Stimulated activated CD4-positive, alpha-beta T cell treated with anti-CD3 and anti-CD28 coated beads, Interleukin-1b, Interleukin-23, amount 100 ng/mL, for 1 hour (primary cell): ENCODE measurements at regions not wholly inside any gene's neighbourhood (a gene's known extent, or its start where the extent isn't known, plus 50 kb on each side); places are given as distances from the start of the nearest gene placed in this dataset.
"Not testable (repeated sequence)": the region's sequence is repeated elsewhere in the genome, so short reads cannot be mapped to it uniquely, and the experiment has no call there.

Experiments
- DNase-seq, 2 donors: peaks; one replicate each; pipeline ENCODE4 v3.0.0-alpha.2; 2020; ENCODE audit warnings: low read depth in 2 of 2

DNA sequence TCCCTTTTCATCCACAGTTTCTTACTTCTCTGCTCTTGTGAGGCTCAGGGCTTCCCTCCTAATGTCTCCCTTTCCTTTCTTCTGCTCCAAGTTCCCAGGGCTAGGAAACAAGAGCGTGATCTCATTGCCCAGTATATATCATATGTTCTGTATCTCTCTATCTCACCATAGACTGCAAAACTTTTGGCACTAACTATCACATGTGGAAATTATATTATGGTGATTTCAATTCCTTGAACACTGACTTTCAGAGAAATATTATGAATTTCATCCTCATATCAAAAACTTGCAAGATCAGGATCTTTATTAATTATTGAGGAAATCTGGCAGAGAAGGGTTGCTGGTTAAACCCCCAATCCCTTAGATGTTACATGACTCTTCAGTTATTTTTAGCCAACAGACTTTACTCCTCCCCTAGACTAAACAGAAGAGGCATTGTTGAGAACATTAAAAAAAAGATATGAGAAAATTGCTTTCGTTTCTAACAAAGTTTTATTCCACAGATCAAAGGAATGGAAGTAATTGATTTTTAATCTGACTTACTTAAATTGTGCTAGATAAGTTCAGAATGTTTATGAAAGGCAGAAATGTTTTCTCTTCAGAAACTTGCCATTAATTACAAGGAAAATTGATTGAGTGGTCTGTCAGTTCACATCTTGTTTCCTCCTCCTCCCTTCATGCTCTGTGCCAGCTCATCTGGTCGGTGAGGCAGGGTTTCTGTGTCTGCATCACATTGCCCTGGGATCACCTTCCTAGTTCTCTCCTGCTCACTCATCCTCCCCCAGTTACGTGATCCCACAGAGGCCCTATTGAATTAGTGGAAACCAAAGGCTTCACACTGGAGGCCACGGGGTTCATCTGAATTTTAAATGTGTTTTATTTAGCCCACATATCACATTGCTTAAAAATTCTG lies 378.5 kb downstream of the LMO7 start:
- DNase-seq = no peak

DNA sequence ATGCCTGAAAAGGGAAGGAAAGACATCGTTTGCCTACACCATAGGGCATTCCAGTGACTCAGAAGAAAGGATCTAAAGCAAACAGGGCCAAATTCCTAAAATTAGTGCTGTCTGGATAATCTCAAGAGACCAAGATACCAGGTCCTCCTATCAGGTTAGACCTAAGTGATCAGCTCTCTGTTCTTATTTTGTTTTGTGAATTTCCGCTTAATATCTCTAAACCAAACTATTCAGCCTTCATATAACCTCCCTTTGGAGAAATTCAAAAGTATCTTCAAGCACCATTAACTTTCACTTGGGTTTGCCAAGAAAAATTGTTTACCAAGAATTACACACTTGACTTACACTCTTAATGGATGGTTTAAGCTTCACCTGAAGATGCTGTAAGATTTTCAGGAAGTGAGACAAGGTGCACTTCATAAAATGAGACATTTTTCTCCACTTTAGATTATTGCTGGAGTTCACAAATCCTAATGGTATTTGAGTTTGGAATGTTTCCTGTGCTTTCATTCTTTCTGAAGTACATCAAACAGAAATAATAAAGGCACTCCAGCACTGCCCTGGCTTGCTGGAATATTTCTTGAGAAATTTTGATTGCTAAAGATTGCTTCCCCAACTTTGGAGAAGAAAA lies 376.1 kb downstream of the LMO7 start:
- DNase-seq = no peak

DNA sequence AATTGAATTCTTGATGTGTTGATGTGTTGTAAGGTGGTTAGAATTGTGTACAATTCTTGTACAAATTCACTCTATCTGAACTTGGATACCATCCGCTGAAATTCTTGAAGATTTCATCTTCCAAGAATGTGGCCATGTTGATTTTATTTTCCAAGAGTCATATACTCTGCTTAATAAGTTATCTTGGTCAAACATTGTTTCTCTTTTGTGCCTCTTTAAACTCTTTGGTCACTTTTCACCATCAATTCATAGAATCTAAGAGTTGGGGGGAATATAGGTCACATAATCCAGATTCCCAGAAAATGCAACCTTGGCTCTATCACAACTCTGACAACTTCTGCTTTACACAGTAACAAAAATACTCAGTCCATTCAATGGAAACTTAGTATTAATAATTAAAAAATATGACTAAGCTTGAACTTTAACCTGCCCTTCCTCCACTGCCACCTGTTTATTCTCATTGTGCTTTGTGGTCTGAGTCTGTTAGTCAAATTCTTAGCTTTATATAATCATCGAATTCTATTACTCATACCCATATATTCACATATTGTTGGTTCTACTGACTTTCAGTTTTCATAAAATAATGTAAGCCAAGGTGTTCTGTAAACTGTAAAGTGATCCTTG lies 373.2 kb downstream of the LMO7 start:
- no peak for DNase-seq

DNA sequence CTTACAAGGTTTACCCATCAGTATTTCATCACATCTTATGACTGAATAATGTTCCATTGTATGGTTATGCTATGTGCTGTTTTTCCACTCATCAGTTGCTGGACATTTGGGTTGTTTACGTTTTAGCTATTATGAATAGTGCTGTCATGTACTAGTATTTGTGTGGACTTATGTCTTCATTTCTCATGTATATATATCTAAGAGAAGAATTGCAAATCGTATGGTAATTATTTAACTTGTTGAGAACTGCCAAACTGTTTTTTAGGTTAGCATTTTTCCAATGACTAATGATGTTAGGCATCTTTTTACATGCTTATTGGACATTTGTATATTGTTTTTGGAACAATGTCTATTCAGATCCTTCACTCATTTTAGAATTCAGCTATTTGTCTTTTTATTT lies 368.3 kb downstream of the LMO7 start:
- DNase-seq = no peak

DNA sequence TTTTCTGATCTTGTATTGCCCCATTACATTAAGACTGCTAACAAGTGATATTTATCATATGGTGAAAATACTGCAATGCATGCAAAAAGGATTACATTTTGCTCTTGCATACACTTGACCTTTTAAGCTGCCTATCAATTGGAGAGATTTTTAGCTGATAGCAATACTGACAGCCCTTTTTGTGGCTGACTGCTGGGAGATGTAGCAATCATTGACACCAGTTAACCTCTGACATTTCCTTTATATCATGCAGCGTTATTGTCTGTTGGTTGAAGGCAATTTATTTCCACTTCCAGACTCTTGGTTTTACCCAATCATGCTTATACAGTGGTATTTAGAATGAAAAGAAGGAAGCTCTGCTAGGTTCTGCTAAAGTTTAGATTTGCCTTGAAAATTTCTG lies 364.0 kb downstream of the LMO7 start:
- DNase-seq = no peak

DNA sequence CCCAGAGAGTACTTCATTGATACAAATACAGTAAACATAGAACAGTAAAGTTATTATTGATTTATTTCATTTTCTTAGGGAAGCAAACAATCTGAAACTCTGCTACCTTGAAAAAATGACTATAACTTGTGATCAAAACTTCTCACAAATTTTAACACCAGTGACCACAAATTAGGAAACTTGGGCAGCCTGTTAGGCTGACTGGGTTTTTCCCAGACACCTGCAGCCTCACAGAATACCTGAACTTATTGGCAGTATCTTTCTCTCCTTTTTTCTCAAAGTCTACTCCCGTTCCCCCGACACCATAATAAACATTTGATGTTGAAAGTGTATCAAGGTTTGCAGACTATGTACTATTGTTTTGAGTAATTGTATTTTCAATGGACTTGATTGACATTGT lies 360.5 kb downstream of the LMO7 start:
- DNase-seq = no peak

DNA sequence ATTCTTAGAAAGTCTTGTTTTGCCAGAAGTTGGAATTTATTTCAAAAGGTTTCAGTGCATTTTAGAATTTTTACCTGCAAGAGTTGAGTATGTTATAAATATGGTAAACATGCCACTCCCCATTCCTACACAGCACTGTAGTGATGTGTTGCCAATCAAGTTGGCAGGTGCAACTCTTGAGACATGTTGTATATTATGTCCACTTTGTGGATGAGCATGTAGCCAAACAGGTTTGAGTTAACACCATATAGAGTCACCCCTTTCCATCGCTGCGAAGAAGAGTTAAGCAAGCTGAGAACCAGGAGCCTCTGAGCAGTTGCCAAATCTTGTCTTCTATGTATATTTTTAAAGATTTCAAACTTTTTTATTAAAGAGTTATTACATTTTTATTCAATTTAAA lies 359.8 kb downstream of the LMO7 start:
- no peak for DNase-seq

DNA sequence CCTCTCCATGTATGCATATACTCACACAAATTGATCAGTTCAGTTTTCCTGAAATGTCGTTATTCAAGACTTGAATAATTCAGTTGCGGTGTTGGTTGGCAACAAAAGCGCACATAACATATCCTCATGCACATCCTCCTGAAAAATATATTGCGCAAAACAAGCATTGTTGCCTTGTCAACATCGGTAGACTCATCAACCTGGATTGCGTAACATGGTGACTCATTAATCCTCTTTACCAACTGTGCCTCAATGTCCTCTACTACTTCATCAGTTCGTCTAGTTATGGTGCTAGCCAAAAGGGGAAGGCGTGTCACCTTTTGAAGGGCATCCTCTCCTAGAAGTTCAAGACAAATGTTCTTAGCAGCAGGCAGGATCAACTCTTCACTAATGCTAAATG lies 357.7 kb downstream of the LMO7 start:
- DNase-seq = no peak

DNA sequence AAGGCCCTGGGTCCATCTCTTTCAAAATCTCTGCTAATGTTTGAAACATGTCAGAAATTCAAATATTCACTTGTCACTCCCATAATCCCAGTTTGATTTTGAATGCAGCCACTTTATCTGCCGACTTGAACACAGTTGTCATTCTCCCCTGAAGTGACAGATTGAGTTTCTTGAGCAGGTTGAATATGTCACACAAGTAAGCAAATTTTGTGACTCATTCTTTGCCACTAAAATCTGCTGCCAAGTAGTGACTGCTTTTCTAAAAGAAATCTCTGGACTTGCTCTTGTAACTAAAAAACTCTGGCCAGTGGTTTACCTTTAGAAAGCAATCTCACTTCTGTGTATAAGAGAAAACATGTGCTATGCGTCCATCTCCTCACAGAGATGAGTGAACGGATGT lies 357.1 kb downstream of the LMO7 start:
- DNase-seq = no peak

DNA sequence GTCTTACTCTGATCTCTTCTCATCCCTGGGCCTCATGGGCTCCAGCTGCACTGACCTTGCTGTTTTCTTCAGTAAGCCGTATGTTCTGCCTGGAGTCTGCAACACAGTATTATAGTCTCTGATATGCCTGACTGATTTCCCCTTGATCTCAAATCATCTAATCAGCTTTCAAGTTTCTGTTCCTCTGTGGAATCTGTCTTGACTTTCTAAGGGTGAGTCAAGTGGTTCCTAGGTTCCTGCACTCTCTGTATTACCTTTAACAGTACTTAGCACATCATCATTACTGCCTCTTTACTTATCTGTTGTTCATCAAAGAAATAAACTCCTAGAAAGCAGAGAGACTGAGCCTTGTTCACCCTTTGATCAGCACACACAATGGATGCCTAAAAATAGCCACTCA lies 350.7 kb downstream of the LMO7 start:
- DNase-seq = no peak

DNA sequence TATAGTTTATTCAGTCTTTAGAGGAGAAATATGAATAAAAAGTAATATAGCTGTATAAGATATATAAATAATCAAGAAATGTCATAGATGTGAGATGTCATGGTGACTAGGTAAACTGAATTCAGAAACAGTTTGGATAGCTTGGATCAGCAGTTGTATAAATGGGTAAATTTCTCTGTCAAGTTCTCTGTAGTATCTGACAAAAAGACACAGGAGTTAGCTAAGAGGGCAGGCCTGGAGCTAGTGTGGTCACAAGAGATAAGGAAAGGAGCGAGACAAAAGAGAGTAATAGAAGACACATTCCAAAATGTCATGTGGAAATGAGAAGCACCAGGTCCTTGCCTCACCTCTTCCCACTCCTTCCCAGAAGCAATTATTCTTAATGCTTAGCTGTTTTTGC lies 349.0 kb downstream of the LMO7 start:
- DNase-seq = no peak

DNA sequence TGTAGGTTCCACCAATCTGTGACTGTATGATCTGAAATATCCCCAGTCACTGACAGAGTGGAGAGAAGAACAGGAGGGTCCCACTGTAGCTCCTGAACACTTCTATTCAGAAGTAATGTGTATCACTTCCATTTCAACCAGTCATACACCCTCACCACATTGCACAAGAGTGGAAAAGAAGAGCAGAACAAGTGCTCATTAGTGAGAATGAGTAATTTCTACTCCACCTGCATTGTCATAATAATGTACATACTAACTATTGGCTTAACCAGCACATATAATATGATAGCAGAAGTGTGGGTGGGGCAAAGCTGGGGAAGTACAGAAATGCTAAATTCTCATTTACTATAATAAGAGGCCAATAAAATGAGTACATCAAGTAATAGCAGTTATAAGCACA lies 342.7 kb downstream of the LMO7 start:
- DNase-seq = no peak

DNA sequence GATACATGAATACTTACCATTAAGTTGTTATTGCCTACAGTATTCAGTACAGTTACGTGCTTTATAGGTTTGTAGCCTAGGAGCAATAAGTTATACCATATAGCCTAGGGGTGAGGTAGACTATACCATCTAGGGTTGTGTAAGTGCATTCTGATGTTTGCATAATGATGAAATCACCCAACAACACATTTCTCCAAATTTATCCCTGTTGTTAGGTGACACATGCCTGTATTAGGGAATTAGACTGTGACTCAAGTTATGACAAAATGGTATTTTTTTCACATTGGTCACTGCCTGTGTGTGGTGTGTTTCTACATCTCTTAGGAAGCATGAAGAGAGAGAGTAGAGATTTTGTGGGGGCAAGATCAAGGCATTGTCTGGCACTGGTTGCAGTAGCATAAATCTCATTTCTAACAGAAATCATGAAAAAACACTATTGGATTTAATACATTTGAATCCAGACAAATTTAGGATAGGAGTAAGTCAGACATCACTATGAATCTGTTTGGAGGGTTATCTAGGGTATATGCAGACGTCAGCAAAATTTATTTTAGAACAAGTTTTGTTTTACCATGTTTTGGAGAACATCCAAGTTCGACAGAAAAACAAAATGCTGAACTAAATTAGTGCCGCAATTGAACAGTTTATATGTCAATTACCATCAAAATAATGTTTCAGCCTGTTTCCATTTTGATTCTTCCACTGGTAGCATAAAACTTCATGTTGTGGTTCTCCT lies 332.1 kb downstream of the LMO7 start:
- no peak for DNase-seq

DNA sequence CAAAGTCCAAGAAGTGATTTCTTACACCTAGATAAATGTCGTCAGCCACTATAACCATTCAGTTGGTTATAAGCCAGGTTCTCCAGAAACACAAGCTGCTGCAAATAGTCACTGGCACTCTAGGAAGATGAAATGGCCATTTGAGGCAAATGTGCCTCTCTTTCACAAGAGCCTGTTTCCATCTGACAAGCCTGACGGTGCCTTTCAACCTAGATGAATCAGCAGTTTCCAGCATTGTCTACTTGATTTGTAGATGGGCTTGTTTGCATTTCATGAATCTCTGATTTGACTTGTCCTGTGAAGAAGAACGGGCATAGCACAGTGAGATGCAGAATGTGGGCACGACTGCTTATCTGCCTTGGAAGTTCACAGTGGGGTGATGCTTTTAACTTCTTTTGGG lies 327.2 kb downstream of the LMO7 start:
- no peak for DNase-seq

DNA sequence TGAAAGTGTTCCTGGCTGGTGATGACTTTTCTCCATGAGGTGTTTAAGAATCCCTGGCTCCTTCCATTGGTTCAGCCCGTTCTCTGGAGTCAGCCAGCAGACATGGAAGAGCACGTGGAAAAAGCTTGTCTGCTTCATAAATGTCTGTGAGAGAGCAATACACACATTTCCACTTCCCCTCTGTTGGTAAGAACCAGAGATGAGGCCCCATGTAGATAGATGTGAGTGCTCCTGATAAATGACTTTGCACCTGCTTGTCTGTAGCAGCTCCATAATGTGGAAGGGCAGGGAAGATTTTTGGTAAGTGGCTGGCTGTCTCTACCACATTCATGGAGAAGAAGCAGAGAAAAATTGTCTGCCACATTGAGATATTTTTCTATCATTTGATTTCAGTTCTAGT lies 325.8 kb downstream of the LMO7 start:
- no peak for DNase-seq

DNA sequence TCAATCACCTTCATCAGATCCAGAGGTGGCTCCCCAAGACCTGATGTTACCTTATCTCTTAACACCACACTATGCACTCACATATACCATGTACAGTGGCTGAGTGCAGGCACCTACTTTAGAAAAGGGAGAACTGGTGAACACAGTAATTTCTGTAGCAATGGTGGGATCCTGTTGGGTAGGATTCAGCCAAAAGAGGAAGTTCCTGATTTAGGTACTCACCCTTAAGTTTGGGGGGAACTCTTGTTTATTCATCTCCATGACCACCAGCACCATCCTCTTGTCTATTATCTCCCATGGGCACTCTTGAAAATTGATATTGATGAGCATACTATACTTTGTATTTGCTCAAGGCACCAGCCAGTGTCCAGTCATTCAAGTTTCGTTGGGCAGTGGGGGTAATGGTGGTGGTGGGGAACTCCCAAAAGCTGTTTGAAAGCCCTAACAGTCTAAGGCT lies 324.4 kb downstream of the LMO7 start:
- no peak for DNase-seq

DNA sequence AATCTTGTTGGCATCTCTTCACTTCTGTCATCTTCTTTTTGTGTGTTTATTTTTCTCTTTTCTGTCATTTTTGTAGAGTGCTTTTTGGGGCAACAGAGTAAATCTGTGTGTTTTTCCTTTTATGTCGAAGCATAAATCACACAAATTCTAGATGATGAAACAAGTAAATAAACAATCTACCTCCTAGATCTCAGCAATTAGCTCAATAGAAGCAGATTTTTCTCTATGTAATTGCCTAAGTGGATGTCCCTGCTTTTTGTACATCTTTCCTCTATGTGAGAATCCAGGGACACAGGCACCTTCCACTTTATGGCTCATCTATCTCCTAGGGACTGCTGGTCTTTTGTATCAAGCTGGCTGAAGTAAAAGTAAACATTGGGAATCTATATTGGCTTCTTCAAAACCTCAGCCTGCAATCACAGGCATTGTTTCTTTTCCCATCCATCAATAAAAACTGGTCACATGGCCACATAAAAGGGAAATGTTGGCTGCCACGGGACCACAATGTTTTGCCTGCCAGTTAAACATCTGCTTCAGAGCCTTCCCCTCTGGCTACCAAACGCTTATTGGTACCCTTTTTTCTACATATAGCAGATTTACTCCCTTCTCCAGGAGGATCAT lies 323.8 kb downstream of the LMO7 start:
- no peak for DNase-seq

DNA sequence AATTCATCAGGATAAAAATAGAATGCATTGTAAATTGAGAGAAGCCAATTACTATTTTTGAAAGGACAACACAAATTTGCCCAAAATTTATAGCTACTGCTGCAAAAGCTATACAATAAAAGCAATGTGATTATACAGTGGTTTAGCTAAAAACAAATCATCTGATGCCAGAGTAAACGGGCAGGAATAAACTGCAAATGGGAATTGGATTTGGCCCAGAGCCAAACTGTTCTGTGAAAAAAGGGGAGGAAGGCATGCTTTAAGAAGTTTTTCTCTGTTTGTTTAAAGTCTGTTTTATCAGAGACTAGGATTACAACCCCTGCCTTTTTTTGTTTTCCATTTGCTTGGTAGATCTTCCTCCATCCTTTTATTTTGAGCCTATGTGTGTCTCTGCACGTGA lies 317.5 kb downstream of the LMO7 start:
- not testable (repeated sequence) for DNase-seq

DNA sequence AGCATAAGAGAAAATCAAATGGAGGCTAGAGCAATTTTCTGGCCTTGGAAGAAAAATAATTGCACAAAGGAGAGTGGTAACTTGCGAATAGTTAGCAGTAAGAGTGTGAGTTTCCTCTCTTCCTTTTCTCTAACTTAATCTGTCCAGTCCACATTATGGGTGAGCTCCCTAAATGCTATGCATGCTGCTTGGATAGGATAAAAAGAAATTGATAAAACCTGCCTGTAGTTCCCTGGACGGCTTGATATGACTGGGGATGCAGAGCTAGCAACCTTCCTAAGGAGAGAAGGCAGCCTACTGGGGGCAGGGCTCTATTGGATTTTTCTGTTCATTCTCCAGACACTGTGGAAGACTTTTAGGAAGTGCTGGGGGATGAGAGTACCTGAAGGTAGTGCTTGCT lies 311.3 kb downstream of the LMO7 start:
- DNase-seq = no peak

DNA sequence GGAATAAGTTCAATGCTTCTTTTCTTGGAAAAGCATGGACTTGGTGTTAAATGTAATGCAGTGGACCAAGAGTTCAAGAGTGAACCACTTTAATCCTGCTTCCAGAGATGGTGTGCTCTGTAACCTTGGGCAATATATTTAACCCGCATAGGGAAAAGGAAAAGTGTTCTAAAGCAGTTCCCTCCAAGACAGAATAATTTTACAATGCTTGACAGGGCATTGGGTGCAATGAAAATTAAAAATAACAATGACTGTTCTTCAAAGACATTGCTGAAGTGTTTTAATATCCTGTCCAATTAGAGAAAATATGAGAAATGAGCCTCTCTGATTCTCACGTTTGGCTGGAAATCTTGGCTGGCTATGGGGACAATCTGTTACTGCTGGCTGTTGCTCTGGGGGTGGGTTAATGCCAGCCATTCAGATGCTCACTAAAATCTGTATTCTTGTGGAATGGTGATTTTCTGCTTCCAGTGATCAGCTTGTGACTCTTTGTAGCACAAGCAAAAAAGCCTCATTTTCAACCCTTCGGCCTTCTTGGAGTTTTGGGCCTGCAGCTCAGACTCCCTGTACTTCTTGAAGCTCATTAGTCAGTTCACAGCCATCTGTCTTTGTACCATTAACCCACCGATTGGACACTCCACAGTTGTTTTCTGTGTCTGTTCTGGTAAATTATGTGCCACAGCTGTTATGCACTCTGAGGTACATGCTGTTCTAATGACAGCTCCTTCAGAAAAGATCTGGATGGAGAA lies 310.6 kb downstream of the LMO7 start:
- no peak for DNase-seq

DNA sequence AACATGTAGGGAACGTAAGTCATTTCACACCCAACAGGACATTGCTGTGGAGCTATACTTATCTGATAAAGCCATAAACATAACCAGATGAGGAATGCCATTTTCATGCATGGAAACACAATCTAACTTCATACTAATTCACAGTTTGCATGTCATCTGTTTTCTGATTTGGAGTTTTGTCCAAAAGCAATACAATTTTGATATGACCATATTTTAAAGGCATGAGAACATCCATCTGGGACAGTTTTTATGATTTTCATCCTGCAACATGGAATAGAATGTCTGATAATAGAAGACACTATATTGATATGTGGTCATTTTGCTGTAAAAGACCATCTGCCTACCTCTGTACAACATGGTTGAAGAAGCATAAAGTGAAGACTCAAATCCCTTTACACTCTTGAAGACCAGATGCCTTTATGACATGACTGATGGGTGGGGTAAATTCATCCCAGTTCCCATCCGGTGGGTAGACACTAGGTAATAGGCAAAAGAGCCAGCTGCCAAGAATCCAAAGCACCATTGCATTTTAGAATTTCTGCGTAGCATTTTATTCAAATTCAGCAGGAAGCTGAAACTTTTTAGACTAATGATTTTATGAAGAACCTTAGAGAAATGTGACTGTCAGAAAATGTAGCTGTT lies 309.8 kb downstream of the LMO7 start:
- no peak for DNase-seq
